NCI-H2107 (cell line): ENCODE measurements at regions not wholly inside any gene's neighbourhood (a gene's known extent, or its start where the extent isn't known, plus 50 kb on each side); places are given as distances from the start of the nearest gene placed in this dataset.

Experiments
- DNase-seq: peaks from one replicate; lab custom pipeline; 2025; lab: John Stamatoyannopoulos, UW

DNA sequence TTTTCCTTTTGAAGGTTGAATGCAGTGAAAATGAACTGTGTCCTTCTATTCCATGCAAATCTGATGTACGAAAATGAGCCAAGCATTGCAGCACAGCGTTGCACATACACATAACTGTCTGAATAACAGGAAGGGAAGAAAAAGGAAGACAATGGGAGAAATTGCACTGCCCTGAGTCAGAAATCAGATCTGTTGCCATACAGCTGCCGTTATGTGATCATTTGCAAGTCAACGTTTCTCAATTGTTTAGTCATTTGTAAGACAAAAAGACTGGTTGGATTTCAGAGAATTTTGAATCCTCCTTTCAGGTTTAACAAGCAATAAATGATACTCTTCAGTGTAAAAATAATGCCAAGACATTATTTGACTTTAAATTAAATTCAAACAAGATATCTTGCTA lies 284.1 kb downstream of the DSEL start:
- DNase-seq, result no peak

- DNase-seq, result no peak
These were observed 293.6 kb downstream of the DSEL start for GRCh38 chr18:67222887-67223286.

DNA sequence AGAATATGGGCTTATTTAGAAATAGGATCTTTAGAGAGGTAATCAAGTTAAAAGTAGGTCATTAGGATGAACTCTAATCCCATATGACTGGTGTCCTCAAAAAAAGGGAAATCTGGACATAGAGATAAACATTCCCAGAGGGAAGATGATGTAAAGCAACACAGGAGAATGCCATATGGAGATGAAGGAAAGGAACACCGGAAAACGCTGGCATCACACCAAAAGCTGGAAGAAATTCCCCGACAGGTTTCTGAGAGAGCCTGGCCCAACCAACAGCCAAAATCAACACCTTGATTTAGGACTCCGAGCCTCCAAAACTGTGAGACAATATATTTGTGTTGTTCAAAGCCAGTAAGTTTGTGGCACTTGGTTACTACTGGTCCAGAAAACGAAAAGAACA lies 296.7 kb downstream of the DSEL start:
- no peak for DNase-seq

GRCh38 chr18:67218556-67218955 lies 298.0 kb downstream of the DSEL start:
- DNase-seq, result no peak

GRCh38 chr18:67217551-67218166 lies 298.9 kb downstream of the DSEL start:
- DNase-seq, result no peak

GRCh38 chr18:67216846-67217245 lies 299.7 kb downstream of the DSEL start:
- no peak for DNase-seq

DNA sequence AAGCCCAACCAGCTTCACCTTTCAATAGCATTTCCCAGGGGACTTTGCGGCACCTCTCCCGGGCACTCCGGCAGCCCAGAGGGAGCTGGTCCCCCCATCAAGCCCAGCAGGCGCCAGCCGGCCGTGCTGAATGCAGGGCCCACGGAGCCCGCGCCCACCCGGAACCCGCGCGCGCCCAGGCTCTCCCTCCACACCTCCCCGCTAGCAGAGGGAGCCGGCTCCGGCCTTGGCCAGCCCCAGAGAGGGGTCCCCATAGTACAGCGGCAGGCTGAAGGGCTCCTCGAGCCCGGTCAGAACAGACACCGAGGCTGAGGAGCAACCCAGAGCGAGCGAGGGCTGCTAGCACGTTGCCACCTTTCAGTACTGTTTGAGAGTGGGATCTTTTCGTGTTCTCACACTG lies 300.8 kb downstream of the DSEL start:
- DNase-seq, result no peak

DNA sequence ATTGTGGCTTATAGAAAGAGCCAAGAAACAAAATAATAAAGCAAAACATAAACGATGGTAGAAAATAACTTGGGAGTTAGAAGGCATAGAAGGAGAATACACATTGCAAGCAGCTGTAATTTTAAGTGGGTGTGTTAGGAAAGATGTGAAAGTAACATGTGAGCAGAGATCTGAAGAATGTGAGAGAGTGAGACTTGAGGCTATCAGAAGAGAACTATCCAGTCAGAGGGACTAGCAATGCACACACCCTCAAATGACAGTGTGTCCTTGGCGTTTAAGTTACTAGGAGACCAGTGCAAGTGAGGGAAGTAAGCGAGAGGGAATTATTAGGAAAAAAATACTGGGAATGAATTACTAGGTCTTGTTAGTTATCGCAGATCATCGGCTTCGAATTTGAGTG lies 304.9 kb downstream of the DSEL start:
- no peak for DNase-seq

DNA sequence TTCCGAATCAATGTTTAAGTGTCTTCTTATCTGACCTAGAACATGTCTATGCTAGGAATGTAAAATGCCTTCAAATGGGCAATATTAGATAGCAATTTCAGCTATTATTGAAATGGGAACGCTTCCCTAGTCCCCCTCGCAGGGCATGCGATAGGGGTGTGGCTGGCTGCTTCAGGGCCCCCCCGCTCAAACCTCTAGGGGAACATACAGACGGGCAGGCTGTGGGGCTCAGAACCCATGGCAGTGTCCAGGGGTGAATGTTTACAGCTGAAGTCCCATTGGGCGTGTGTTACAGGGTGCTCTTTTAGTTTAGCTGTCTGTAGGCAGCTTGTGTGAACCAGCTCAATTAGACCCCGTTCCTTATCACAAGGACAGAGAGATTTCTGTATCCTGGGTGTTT lies 315.9 kb downstream of the DSEL start:
- DNase-seq, result no peak

DNA sequence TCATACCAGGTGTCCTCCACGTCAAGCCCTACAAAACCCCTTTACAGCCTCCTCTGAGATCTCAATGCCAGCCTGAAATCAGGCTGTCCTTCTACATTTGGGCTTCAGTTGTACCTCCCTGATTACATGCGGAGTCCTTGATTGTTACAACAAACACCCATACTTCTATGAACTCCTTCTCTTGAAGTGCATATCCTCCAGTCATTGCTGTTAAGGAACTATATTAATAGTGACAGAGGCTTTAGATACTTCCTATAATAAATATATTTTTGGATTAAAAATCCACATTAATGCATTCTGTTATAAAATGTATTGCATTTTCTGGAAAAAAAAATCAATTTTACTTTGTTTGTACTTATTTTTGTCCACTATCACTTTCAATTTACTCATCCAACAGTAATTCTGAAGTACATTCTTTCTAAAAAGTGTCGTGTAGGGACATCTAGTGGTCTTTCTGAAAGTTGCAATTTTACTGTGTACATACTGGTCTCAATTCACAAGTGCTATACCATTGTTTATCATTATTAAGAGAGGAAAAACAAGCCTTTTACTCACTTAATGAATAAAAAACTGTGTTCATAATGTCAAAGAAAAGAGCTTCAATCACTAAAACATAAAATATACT lies 316.4 kb downstream of the DSEL start:
- DNase-seq, result peak; percentile 47

- DNase-seq, result no peak
These were observed 321.6 kb downstream of the DSEL start for GRCh38 chr18:67194886-67195285.

GRCh38 chr18:67192535-67192934 lies 324.0 kb downstream of the DSEL start:
- DNase-seq, result no peak

- DNase-seq, result no peak
These were observed 333.1 kb downstream of the DSEL start for GRCh38 chr18:67183398-67183797.

DNA sequence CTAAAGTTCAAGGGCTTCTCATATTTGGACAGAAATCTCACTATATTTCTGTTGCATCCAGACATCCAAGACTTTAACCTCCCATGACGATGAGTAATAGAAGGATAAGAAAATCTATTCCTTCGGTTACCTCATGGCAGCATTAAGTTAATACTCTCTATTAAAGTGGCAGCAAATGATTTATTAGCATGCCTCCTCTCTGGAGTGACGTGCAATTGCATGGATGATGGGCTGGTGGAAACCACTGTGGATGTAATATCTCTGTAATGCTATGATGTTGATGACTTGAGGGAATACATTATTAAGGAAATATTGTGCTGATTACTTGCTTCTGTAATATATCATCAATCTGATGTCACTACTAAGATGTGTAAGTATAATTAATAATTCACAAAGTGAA lies 336.8 kb downstream of the DSEL start:
- DNase-seq, result no peak

GRCh38 chr18:67159662-67160061 lies 356.9 kb downstream of the DSEL start:
- DNase-seq, result no peak

- DNase-seq, result no peak
These were observed 361.5 kb downstream of the DSEL start for GRCh38 chr18:67154979-67155378.

GRCh38 chr18:67151366-67151765 lies 365.2 kb downstream of the DSEL start:
- no peak for DNase-seq

DNA sequence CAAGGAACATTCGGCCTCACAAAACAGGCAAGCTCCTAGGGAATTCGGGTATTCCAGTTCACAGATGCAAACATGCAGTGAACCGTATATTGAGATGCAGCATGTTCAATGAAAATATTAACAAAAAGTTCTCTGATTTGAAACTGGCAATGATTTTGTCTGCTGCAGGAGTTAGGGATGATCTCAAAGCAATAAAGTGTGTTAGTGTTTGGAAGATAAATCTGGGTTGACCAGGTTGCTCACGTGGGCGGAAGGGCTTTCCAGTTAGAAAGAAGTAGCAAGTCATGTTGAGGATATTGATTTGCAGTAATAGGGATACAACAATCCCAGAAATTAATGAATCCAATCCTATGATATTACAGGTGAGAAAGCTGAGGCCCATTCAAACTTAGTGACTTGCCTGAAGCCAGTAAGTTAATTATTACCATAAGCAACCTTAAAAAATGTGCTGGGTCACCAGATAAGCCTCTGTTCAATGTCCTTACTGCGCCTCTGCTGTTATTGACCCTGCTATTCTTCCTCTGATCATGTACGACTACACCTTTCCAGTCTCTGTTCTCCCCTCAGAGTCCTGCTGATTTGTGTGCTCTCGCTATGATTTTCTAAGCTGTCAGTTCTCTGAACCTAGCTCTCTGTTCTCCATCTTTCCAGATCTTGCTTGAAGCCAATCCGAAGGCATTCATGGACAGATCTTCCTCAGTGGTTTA lies 370.8 kb downstream of the DSEL start:
- DNase-seq, result no peak

DNA sequence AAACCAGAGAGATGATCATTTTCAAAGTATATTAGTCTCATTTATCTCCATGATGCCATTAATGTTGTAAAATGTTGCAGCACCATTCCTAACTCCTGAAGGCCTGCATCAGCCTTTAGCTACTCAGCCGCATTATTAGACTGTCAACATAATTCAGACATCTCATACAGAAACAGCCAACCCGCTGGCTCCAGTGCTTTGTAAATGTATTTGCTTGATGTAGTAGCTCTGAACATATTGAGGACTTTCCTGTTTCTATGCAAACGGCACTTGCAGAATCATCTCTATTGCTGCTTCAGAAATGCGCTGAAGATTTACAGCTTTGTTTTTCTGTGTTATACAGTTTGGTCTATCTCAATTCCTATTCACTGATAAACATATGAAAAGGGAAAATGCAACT lies 372.2 kb downstream of the DSEL start:
- no peak for DNase-seq

DNA sequence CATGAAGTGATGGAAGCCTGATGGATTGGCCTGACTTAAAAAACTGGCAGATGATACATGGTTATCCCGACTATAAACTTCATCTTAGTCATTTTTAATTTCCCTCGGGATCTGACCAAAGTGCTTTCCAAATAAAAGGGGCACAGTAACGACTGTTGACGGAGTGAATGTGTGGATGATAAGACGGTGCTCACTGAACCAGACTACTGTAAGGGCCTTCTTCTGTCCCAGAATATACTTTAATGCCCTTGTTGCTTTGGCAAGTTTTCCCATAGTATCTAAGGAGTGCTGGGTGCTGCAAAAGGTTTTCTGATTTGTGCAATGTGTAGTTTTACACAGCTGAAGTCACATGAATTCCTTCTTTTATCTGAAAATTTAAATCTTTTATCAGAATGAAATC lies 373.5 kb downstream of the DSEL start:
- DNase-seq, result no peak

DNA sequence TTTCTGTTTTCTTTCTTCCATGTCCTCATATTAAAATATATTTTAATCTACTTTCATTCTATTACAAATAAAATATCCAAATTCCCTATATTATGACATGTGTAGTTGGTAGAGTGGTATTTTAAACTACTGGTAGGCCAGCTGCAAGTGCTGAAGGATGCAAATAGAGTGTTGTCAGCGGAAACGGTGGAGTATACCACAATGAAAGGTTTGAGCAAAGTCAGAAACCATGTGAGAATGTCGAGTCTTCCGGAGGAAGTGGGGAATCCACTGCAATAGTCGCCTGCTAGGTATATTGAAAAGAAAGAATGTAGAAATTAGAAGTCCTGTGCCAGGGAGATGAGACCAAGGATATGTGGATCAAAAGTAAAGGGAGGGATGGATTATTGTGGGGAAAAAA lies 373.9 kb downstream of the DSEL start:
- no peak for DNase-seq

DNA sequence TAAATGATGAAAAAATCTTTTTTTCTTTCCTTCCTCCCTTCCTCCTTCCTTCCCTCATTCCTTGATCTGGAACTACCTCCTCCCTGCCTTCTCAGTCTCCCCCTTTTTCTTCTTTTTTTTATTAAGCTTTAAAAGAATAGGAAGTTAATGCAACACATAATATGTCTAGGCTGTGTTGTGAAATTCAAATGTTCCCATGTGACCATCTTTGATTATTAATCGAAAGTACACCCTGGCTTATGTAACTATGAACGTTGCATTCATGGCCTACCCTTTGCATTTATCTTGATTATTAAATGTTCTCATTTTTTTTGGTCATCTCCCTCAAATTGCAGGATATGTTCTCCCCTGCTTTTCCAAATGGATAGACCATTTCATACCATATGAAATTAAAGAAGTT lies 376.0 kb downstream of the DSEL start:
- no peak for DNase-seq

- no peak for DNase-seq
These were observed 376.6 kb downstream of the DSEL start for GRCh38 chr18:67139899-67140298.

- no peak for DNase-seq
These were observed 380.5 kb downstream of the DSEL start for GRCh38 chr18:67135981-67136380.
